Transverse colon (tissue), 4 donors: ENCODE measurements at regions not wholly inside any gene's neighbourhood (a gene's known extent, or its start where the extent isn't known, plus 50 kb on each side); places are given as distances from the start of the nearest gene placed in this dataset.

Experiments used
- EP300 ChIP-seq: sonication (generic); formaldehyde crosslinking; IDR thresholded peaks from one replicate; pipeline ENCODE4 v1.6.1; 2017; ENCODE audit warnings: antibody characterized with exemption, low read depth
- POLR2AphosphoS5 ChIP-seq, 3 donors: sonication (generic); formaldehyde crosslinking; IDR thresholded peaks; one replicate each; pipeline ENCODE4 v1.6.1; 2016; ENCODE audit warnings: antibody characterized with exemption in 3 of 3
- TF ChIP-seq, protein P1 (sequence below), 5 experiments: fragments of 200-600 bp in 3 of 5; fragments of 450-650 bp in 2 of 5; sonication (generic) in 3 of 5; IDR thresholded peaks; 1 replicate in 2 of 5; 2 replicates in 3 of 5; pipeline ENCODE4 v1.5.1; 2016 to 2017; ENCODE audit warnings: antibody characterized with exemption in 5 of 5, inconsistent platforms in 3 of 5, mild to moderate bottlenecking in 2 of 5, moderate library complexity in 1 of 5

DNA sequence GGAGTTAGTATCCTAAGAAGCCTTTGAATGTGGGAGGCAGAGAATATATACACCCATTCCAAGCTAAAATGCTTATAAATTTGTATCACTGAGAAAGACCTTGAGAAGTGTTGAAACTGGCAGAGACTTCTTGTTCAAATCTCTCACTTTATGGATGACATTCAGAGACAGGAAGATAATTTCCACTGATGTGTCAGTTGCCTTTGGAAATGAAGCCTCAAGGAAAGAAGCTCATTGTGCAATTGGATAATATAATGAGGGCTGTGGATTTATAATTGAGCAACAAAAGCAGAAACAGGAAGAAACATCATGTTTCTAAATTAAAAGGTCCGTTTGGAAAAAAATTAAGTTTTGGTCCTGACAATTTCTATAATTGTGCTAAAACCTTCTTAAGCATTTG, 789.9 kb upstream of the IGFBP3 start:
- TF ChIP-seq, protein P1, sequence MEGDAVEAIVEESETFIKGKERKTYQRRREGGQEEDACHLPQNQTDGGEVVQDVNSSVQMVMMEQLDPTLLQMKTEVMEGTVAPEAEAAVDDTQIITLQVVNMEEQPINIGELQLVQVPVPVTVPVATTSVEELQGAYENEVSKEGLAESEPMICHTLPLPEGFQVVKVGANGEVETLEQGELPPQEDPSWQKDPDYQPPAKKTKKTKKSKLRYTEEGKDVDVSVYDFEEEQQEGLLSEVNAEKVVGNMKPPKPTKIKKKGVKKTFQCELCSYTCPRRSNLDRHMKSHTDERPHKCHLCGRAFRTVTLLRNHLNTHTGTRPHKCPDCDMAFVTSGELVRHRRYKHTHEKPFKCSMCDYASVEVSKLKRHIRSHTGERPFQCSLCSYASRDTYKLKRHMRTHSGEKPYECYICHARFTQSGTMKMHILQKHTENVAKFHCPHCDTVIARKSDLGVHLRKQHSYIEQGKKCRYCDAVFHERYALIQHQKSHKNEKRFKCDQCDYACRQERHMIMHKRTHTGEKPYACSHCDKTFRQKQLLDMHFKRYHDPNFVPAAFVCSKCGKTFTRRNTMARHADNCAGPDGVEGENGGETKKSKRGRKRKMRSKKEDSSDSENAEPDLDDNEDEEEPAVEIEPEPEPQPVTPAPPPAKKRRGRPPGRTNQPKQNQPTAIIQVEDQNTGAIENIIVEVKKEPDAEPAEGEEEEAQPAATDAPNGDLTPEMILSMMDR (IDR thresholded peaks at IDR 0.05) = no peak
- no peak for TF ChIP-seq EP300
- no peak for TF ChIP-seq POLR2AphosphoS5 (IDR thresholded peaks at IDR 0.05)
